ENCODE measurements at regions not wholly inside any gene's neighbourhood (a gene's known extent, or its start where the extent isn't known, plus 50 kb on each side); places are given as distances from the start of the nearest gene placed in this dataset.

DNA sequence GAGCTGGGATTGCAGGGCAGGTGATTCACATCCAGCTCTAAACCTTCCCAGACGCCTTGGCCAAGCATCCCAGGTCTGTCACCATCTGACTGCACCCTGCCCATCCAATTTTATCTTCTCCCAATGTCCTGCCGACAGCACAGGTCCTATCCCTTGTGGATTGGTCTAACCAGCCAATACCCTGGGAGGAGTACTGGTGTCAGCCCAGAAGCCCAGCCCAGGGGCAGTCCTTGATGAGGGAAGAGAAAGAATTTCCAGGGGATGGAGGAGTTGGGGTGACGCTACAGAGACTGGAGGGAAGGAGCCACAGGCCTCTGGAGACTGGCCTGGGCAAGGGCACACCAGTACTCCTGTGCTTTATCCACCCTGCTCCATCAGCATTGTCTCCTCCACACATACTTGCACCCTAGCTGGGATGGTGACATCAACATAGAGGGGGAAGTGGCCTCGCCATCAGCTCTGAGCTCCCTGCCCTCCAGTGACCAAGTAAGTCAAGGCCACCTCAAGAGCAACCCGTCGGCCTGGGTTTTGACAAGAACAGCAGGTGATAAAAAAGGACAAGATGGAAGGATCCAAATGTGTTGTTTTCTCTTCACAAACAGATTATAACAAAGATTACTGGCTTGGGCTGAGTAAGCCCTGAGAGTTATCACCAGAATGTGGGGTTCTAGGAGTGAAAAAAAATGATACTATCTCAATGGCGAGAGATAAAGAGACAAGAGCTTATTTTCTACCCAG is 114.6 kb downstream of the AQP9 start:
- peaks cover 8% of the 10 kb centered on the region for H3K4me1 ChIP-seq
- H3K9me3 ChIP-seq = peaks cover 10% of the 10 kb centered on the region
- no peak overlapping the region for H3K4me3 ChIP-seq
- no peak overlapping the region for H3K27ac ChIP-seq
- ATAC-seq = peak in 1 of 4 donors; percentile 37
- WGBS, 3 donors = 76 to 84% (median 78%) methylated on average over 7 of the region's 7 CpGs
- intact Hi-C loops (cut with DNase I) = no loop called here
- H3K27me3 ChIP-seq (ENCODE audit: insufficient read depth in 3 of 3, low read length in 2 of 3) = no peaks in the 10 kb centered on the region
- no peak for DNase-seq
- no peaks in the 10 kb centered on the region for H3K36me3 ChIP-seq (ENCODE audit: insufficient read depth in 1 of 2, low read depth in 1 of 2)
- TF ChIP-seq, protein P1, sequence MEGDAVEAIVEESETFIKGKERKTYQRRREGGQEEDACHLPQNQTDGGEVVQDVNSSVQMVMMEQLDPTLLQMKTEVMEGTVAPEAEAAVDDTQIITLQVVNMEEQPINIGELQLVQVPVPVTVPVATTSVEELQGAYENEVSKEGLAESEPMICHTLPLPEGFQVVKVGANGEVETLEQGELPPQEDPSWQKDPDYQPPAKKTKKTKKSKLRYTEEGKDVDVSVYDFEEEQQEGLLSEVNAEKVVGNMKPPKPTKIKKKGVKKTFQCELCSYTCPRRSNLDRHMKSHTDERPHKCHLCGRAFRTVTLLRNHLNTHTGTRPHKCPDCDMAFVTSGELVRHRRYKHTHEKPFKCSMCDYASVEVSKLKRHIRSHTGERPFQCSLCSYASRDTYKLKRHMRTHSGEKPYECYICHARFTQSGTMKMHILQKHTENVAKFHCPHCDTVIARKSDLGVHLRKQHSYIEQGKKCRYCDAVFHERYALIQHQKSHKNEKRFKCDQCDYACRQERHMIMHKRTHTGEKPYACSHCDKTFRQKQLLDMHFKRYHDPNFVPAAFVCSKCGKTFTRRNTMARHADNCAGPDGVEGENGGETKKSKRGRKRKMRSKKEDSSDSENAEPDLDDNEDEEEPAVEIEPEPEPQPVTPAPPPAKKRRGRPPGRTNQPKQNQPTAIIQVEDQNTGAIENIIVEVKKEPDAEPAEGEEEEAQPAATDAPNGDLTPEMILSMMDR (IDR thresholded peaks at IDR 0.05) = no peak

DNA sequence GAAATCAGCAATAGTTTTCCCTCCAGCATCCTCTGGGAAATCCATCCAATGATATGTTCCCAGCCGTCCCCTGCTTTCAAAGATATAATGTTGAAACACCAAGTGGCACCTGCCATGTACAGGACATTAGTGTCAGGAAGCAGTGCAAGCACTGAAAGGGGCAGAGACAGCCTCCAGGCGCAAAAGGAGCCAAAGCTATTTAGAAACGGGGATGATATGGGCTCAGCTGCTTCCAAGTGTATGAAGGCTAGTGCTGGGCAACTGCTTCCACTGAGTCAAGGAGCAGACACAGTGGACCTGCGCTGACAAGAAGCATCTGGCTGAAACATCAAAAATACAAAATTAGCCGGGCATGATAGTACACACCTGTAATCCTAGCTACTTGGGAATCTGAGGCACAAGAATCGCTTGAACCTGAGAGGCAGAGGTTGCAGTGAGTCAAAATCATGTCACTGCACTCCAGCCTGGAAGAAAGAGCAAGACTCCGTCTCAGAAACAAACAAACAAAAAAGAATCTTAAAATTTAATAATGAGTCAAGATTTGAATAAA is 119.7 kb downstream of the AQP9 start:
- TF ChIP-seq, protein P1 (IDR thresholded peaks at IDR 0.05) = no peak
- intact Hi-C loops (cut with DNase I) = no loop called here
- ATAC-seq = peak in 3 of 4 donors; percentile 14 to 30 (median 28)
- peaks cover 25% of the 10 kb centered on the region for H3K4me1 ChIP-seq
- peaks cover 10% of the 10 kb centered on the region for H3K9me3 ChIP-seq
- no peaks in the 10 kb centered on the region for H3K36me3 ChIP-seq (ENCODE audit: insufficient read depth in 1 of 2, low read depth in 1 of 2)
- H3K4me3 ChIP-seq = no peak overlapping the region
- 43 to 67% (median 47%) methylated on average over 7 of the region's 7 CpGs for WGBS, 3 donors
- no peaks in the 10 kb centered on the region for H3K27me3 ChIP-seq (ENCODE audit: insufficient read depth in 3 of 3, low read length in 2 of 3)
- H3K27ac ChIP-seq = peak overlapping the region; percentile 92
- DNase-seq = no peak

GRCh38 chr15:58258501-58259292 is 120.5 kb downstream of the AQP9 start:
- Histone ChIP-seq H3K27me3 (ENCODE audit: insufficient read depth in 3 of 3, low read length in 2 of 3) (no peaks in the 10 kb centered on the region), H3K4me1 (peaks cover 25% of the 10 kb centered on the region), H3K4me3 (no peak overlapping the region), H3K27ac (peak overlapping the region; percentile 92), H3K36me3 (ENCODE audit: insufficient read depth in 1 of 2, low read depth in 1 of 2) (no peaks in the 10 kb centered on the region), H3K9me3 (peaks cover 10% of the 10 kb centered on the region)
- intact Hi-C loops (cut with DNase I) = no loop called here
- no peak for DNase-seq
- peak in 2 of 4 donors; percentile 2 to 27 for ATAC-seq
- TF ChIP-seq, protein P1 (IDR thresholded peaks at IDR 0.05) = no peak
- 65 to 73% (median 66%) methylated on average over 7 of the region's 7 CpGs for WGBS, 3 donors

DNA sequence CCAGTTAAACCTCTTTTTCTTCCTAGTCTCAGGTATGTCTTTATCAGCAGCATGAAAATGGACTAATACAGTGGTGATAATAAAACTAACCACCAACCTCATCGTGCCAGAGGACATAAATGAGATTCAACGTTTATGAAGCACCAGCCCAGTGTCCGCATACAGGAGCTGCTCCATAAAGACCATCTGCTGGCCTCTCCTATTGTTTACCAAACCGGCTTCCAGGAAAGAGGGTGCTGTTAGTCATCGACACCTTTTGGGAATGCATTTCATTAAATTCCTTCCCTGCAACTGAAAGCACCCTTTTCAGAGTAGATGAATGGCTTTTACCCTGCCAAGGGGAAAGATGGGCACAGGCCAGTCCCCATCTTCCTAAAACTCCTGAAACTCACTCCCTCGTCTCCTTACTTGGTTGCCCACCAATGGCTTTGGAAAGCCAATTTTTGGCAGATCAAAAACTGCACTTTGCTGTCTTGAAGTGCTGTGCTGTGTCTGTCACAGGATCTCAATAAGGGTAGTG is 122.1 kb downstream of the AQP9 start:
- Histone ChIP-seq H3K4me1 (peaks cover 25% of the 10 kb centered on the region), H3K27me3 (ENCODE audit: insufficient read depth in 3 of 3, low read length in 2 of 3) (no peaks in the 10 kb centered on the region), H3K9me3 (peaks cover 3% of the 10 kb centered on the region), H3K36me3 (ENCODE audit: insufficient read depth in 1 of 2, low read depth in 1 of 2) (no peaks in the 10 kb centered on the region), H3K4me3 (peak overlapping the region; percentile 10), H3K27ac (peak overlapping the region; percentile 92)
- TF ChIP-seq, protein P1 (IDR thresholded peaks at IDR 0.05) = no peak
- ATAC-seq (peak; percentile 36 to 71 (median 62)), DNase-seq (no peak)
- intact Hi-C loops (cut with DNase I) = loop anchor here in 1 of 2 donors (1.0 to 10.0 kb wide), 4 partner anchors 32 to 365 kb away; no protein-coding TSS in a partner anchor
- WGBS, 3 donors = 25 to 45% (median 31%) methylated on average over 6 of the region's 6 CpGs

Measured in psoas muscle (tissue), 7 donors.